Hepatocyte (in vitro differentiated cells): ENCODE measurements at regions not wholly inside any gene's neighbourhood (a gene's known extent, or its start where the extent isn't known, plus 50 kb on each side); places are given as distances from the start of the nearest gene placed in this dataset.

Experiments
- DNase-seq: peaks from one replicate; pipeline ENCODE4 v3.0.0-alpha.2; 2016; ENCODE audit warnings: low spot score
- H2AFZ ChIP-seq: fragments of 200-600 bp; sonication (generic); 2 replicates; pipeline ENCODE4 v1.6.0; 2016; ENCODE audit warnings: antibody characterized with exemption, mild to moderate bottlenecking
- H3K27ac ChIP-seq: fragments of 200-600 bp; sonication (generic); 2 replicates; pipeline ENCODE4 v1.5.1; 2016; ENCODE audit warnings: mild to moderate bottlenecking
- H3K27me3 ChIP-seq: fragments of 200-600 bp; sonication (generic); 2 replicates; pipeline ENCODE4 v1.6.1; 2016
- H3K36me3 ChIP-seq: fragments of 200-600 bp; sonication (generic); replicated peaks from 2 replicates; pipeline ENCODE4 v1.5.1; 2016; ENCODE audit warnings: low read depth; ENCODE audit not compliant: insufficient read depth
- H3K4me1 ChIP-seq: fragments of 200-600 bp; sonication (generic); 2 replicates; pipeline ENCODE4 v1.5.1; 2016; ENCODE audit warnings: mild to moderate bottlenecking, moderate library complexity; ENCODE audit not compliant: insufficient read depth
- H3K4me2 ChIP-seq: fragments of 200-600 bp; sonication (generic); 2 replicates; pipeline ENCODE4 v1.6.0; 2016
- H3K4me3 ChIP-seq: fragments of 200-600 bp; sonication (generic); 2 replicates; pipeline ENCODE4 v1.5.1; 2016; ENCODE audit warnings: mild to moderate bottlenecking
- H3K79me2 ChIP-seq: fragments of 200-600 bp; sonication (generic); 2 replicates; pipeline ENCODE4 v1.6.0; 2017; ENCODE audit warnings: mild to moderate bottlenecking
- H3K9me2 ChIP-seq: fragments of 200-600 bp; sonication (generic); replicated peaks from 2 replicates; pipeline ENCODE4 v1.6.0; 2017; ENCODE audit warnings: mild to moderate bottlenecking; ENCODE audit not compliant: insufficient read depth
- H3K9me3 ChIP-seq: fragments of 200-600 bp; sonication (generic); 2 replicates; pipeline ENCODE4 v1.5.1; 2016; ENCODE audit warnings: low read depth, mild to moderate bottlenecking
- H4K20me1 ChIP-seq: fragments of 200-600 bp; sonication (generic); 2 replicates; pipeline ENCODE4 v1.6.0; 2016; ENCODE audit warnings: mild to moderate bottlenecking; ENCODE audit not compliant: insufficient read depth, poor library complexity, severe bottlenecking
- CTCF ChIP-seq: fragments of 200-600 bp; sonication (generic); IDR thresholded peaks from 2 replicates; pipeline ENCODE4 v1.5.1; 2016; ENCODE audit warnings: antibody characterized with exemption, mild to moderate bottlenecking; ENCODE audit not compliant: poor library complexity
- EZH2 ChIP-seq: fragments of 200-600 bp; sonication (generic); IDR thresholded peaks from 2 replicates; pipeline ENCODE4 v1.6.1; 2016; ENCODE audit warnings: antibody characterized with exemption, mild to moderate bottlenecking, borderline replicate concordance
- EZH2phosphoT487 ChIP-seq: fragments of 200-600 bp; sonication (generic); IDR thresholded peaks from one replicate; pipeline ENCODE4 v1.6.1; 2018; ENCODE audit warnings: antibody characterized with exemption, mild to moderate bottlenecking, low read depth, moderate library complexity; ENCODE audit not compliant: unreplicated experiment, severe bottlenecking
- WGBS: methylation state at CpG from one replicate; pipeline ENCODE4 v1.1.6; 2016; ENCODE audit warnings: low lambda C conversion rate; ENCODE audit errors: missing lambda C conversion rate; 5-methylcytosine and 5-hydroxymethylcytosine counted together

GRCh38 chr5:142529626-142530278 lies 156.1 kb downstream of the FGF1 start:
- DNase-seq: no peak
- Histone ChIP-seq H3K27me3 (no peaks in the 10 kb centered on the region), H2AFZ (no peak overlapping the region), H4K20me1 (no peaks in the 10 kb centered on the region), H3K79me2 (no peaks in the 10 kb centered on the region), H3K4me2 (no peak overlapping the region), H3K9me3 (no peaks in the 10 kb centered on the region), H3K27ac (peak overlapping the region; percentile 30), H3K36me3 (no peaks in the 10 kb centered on the region), H3K4me3 (no peak overlapping the region), H3K4me1 (peaks cover 3% of the 10 kb centered on the region), H3K9me2 (no peaks in the 10 kb centered on the region)
- TF ChIP-seq EZH2phosphoT487 (no peak), EZH2 (no peak), CTCF (no peak)
- 85% methylated on average over 4 of the region's 4 CpGs for WGBS

DNA sequence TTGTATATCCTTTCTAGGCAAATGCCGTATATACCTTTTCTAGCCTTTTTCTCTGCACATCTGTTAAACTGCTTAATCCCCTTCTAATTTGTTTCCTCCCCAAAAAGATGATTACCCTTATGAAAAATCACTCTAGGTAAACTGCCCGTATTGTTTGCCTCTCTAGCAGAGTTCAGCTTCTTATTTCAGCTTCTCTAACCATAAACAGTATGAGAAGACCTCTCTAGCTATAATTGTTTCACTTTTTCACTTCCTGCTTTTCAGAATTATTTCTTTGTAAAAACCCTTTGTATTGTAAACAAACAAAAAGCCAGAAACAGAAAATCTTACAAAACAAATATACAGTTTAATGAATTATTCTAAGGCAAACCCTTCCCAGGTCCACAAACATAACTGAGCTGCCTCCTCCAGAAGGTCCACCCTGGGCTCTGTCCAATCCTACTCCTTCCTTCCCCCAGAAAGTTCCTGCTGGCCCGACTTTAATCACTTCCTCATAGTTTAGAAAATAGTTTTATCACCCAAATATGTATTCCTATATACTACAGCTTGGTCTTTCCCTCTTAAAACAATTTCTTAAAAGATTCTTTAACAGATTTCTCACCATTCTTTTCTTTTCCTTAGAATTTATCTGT lies 158.1 kb downstream of the FGF1 start:
- Histone ChIP-seq H3K4me2 (no peak overlapping the region), H3K36me3 (no peaks in the 10 kb centered on the region), H2AFZ (no peak overlapping the region), H3K9me2 (no peaks in the 10 kb centered on the region), H3K79me2 (no peaks in the 10 kb centered on the region), H3K9me3 (no peaks in the 10 kb centered on the region), H3K4me3 (no peak overlapping the region), H3K27ac (no peak overlapping the region), H4K20me1 (no peaks in the 10 kb centered on the region), H3K27me3 (no peaks in the 10 kb centered on the region), H3K4me1 (peaks cover 3% of the 10 kb centered on the region)
- 70% methylated on average over 3 of the region's 3 CpGs for WGBS
- DNase-seq: no peak
- no peak for TF ChIP-seq EZH2
- TF ChIP-seq CTCF: no peak
- no peak for TF ChIP-seq EZH2phosphoT487

DNA sequence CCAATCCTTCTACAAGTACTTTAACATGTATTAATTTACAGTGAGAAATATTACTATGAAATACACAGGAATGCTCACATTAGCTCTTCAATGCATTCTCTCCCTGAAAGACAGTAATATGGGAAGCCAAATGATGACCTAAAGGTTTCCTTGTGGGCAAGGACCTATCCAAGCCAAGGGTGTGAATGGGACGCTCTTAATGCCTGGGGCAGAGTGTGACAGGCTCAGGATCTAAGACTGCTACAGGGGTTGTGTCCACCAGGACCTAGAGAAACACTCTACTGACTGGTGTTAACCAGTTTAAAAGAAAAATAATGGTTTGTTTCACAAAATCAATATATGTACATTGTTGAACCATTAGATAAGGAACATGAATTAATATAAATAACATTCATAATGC lies 158.7 kb downstream of the FGF1 start:
- H3K4me3 ChIP-seq: no peak overlapping the region
- no peaks in the 10 kb centered on the region for H3K9me2 ChIP-seq
- WGBS: 81% methylated on average over 1 of the region's 1 CpG
- DNase-seq: no peak
- peaks cover 5% of the 10 kb centered on the region for H3K4me1 ChIP-seq
- no peaks in the 10 kb centered on the region for H3K79me2 ChIP-seq
- H3K4me2 ChIP-seq: no peak overlapping the region
- H2AFZ ChIP-seq: no peak overlapping the region
- no peaks in the 10 kb centered on the region for H3K9me3 ChIP-seq
- H3K36me3 ChIP-seq: no peaks in the 10 kb centered on the region
- TF ChIP-seq EZH2phosphoT487 (no peak), EZH2 (no peak), CTCF (no peak)
- H4K20me1 ChIP-seq: no peaks in the 10 kb centered on the region
- H3K27me3 ChIP-seq: no peaks in the 10 kb centered on the region
- no peak overlapping the region for H3K27ac ChIP-seq
